GM19372 (cell line): ENCODE measurements at regions not wholly inside any gene's neighbourhood (a gene's known extent, or its start where the extent isn't known, plus 50 kb on each side); places are given as distances from the start of the nearest gene placed in this dataset.
"Not testable (repeated sequence)": the region's sequence is repeated elsewhere in the genome, so short reads cannot be mapped to it uniquely, and the experiment has no call there.

Experiments
- ATAC-seq: cut with Tn5 transposase; IDR thresholded peaks from one replicate; pipeline ENCODE4 v1.9.1; 2021; ENCODE audit warnings: mild to moderate bottlenecking, low read depth, moderate library complexity; ENCODE audit not compliant: unreplicated experiment

GRCh38 chr3:177607589-177607988, 410.3 kb upstream of the TBL1XR1 start:
- no peak for ATAC-seq

GRCh38 chr3:177608443-177608842, 411.2 kb upstream of the TBL1XR1 start:
- ATAC-seq = no peak

- ATAC-seq = no peak
Measured at GRCh38 chr3:177609613-177610012, 412.3 kb upstream of the TBL1XR1 start.

GRCh38 chr3:177610262-177610661, 413.0 kb upstream of the TBL1XR1 start:
- ATAC-seq = no peak

- no peak for ATAC-seq
Measured at GRCh38 chr3:177610686-177611633, 413.7 kb upstream of the TBL1XR1 start.

- no peak for ATAC-seq
Measured at GRCh38 chr3:177611752-177612334, 414.6 kb upstream of the TBL1XR1 start.

GRCh38 chr3:177613901-177614300, 416.6 kb upstream of the TBL1XR1 start:
- no peak for ATAC-seq

- ATAC-seq = no peak
Measured at GRCh38 chr3:177615015-177615414, 417.7 kb upstream of the TBL1XR1 start.

- ATAC-seq = no peak
Measured at GRCh38 chr3:177618873-177619733, 421.8 kb upstream of the TBL1XR1 start.

- no peak for ATAC-seq
Measured at GRCh38 chr3:177620073-177620472, 422.8 kb upstream of the TBL1XR1 start.

- no peak for ATAC-seq
Measured at GRCh38 chr3:177622520-177622919, 425.2 kb upstream of the TBL1XR1 start.

- ATAC-seq = no peak
Measured at GRCh38 chr3:177622982-177623617, 425.8 kb upstream of the TBL1XR1 start.

- ATAC-seq = no peak
Measured at GRCh38 chr3:177624528-177625495, 427.5 kb upstream of the TBL1XR1 start.

- no peak for ATAC-seq
Measured at GRCh38 chr3:177626045-177626444, 428.8 kb upstream of the TBL1XR1 start.

GRCh38 chr3:177628095-177628719, 430.9 kb upstream of the TBL1XR1 start:
- not testable (repeated sequence) for ATAC-seq

- no peak for ATAC-seq
Measured at GRCh38 chr3:177629276-177629675, 432.0 kb upstream of the TBL1XR1 start.

GRCh38 chr3:177633671-177634207, 436.5 kb upstream of the TBL1XR1 start:
- ATAC-seq = no peak

GRCh38 chr3:177635601-177636106, 438.4 kb upstream of the TBL1XR1 start:
- ATAC-seq = not testable (repeated sequence)
